ENCODE measurements at regions not wholly inside any gene's neighbourhood (a gene's known extent, or its start where the extent isn't known, plus 50 kb on each side); places are given as distances from the start of the nearest gene placed in this dataset.

- TF ChIP-seq CTCF (IDR thresholded peaks at IDR 0.05; ENCODE audit: low read depth, low read length) = no peak
- no peak for TF ChIP-seq EZH2phosphoT487 (IDR thresholded peaks at IDR 0.05; ENCODE audit: low read depth)
These were observed 122.3 kb downstream of the FAM174B start for GRCh38 chr15:92533298-92533697.
